IMR-90 (cell line): ENCODE measurements at regions not wholly inside any gene's neighbourhood (a gene's known extent, or its start where the extent isn't known, plus 50 kb on each side); places are given as distances from the start of the nearest gene placed in this dataset.

Experiments
- ATAC-seq: fragments of 200-7000 bp; cut with Tn5 transposase; 2 replicates; pipeline ENCODE4 v1.9.1; 2020; ENCODE audit warnings: low read depth, mild to moderate bottlenecking, moderate library complexity
- BruUV-seq: library from RNA; stranded (reverse); fragments of 400-500 nt; replicated peaks from 2 replicates; lab custom pipeline; 2021; lab: Mats Ljungman, UMichigan
- CTCF ChIA-PET: fragments of 300-600 bp; formaldehyde crosslinking; extraction: SDS; loops from one replicate; lab custom pipeline; 2021; ENCODE audit warnings: antibody characterized with exemption; lab: Yijun Ruan, JAX
- POLR2A ChIA-PET: fragments of 300-600 bp; sonication (Branson Sonifier 250); formaldehyde crosslinking; loops from one replicate; lab custom pipeline; 2022; ENCODE audit warnings: antibody characterized with exemption; ENCODE audit not compliant: unreplicated experiment; lab: Charles Lee
- DNase-seq: peaks from one replicate; pipeline ENCODE4 v3.0.0; 2013
- H2AFZ ChIP-seq: replicated peaks from 2 replicates; pipeline ENCODE3; 2013; ENCODE audit warnings: low read length, mild to moderate bottlenecking; ENCODE audit not compliant: poor library complexity
- H2AK5ac ChIP-seq: 2 replicates; pipeline ENCODE4 v1.6.1; 2013; ENCODE audit warnings: low read depth, low read length, inconsistent platforms
- H2AK9ac ChIP-seq: replicated peaks from 2 replicates; pipeline ENCODE3; 2013; ENCODE audit warnings: mild to moderate bottlenecking, low read depth, low read length, moderate library complexity; ENCODE audit not compliant: poor library complexity
- H2BK120ac ChIP-seq: 2 replicates; pipeline ENCODE4 v1.6.1; 2013; ENCODE audit warnings: low read depth, low read length, inconsistent platforms
- H2BK15ac ChIP-seq: 3 replicates; pipeline ENCODE4 v1.6.1; 2013; ENCODE audit warnings: low read depth, low read length, inconsistent platforms
- H2BK20ac ChIP-seq: 2 replicates; pipeline ENCODE4 v1.6.1; 2013; ENCODE audit warnings: low read depth, mild to moderate bottlenecking, inconsistent platforms, low read length, moderate library complexity
- H2BK5ac ChIP-seq: 2 replicates; pipeline ENCODE4 v1.6.1; 2013; ENCODE audit warnings: mild to moderate bottlenecking, low read depth, low read length, inconsistent platforms; ENCODE audit not compliant: poor library complexity, severe bottlenecking
- H3K14ac ChIP-seq: replicated peaks from 2 replicates; pipeline ENCODE4 v1.6.1; 2013; ENCODE audit warnings: low read depth, low read length, inconsistent platforms
- H3K18ac ChIP-seq: 2 replicates; pipeline ENCODE4 v1.6.1; 2013; ENCODE audit warnings: low read depth, low read length, control low read depth
- H3K23ac ChIP-seq: 2 replicates; pipeline ENCODE4 v1.6.1; 2013; ENCODE audit warnings: low read depth, low read length, inconsistent platforms
- H3K27ac ChIP-seq: 2 replicates; pipeline ENCODE4 v1.5.1; 2013; ENCODE audit warnings: mild to moderate bottlenecking, control low read depth, low read length; ENCODE audit not compliant: insufficient read depth
- H3K27me3 ChIP-seq: 2 replicates; pipeline ENCODE4 v1.6.1; 2013; ENCODE audit warnings: low read length; ENCODE audit not compliant: control insufficient read depth, insufficient read depth
- H3K36me3 ChIP-seq: 2 replicates; pipeline ENCODE4 v1.6.1; 2013; ENCODE audit warnings: low read length, mixed read lengths; ENCODE audit not compliant: control insufficient read depth, insufficient read depth
- H3K4ac ChIP-seq: 2 replicates; pipeline ENCODE4 v1.6.1; 2013; ENCODE audit warnings: low read depth, low read length, inconsistent platforms
- H3K4me1 ChIP-seq: 2 replicates; pipeline ENCODE4 v1.6.1; 2013; ENCODE audit warnings: low read length, mixed read lengths; ENCODE audit not compliant: control insufficient read depth, insufficient read depth
- H3K4me2 ChIP-seq: 2 replicates; pipeline ENCODE4 v1.6.1; 2013; ENCODE audit warnings: low read depth, mild to moderate bottlenecking, control low read depth, low read length, moderate library complexity
- H3K4me3 ChIP-seq: 2 replicates; pipeline ENCODE4 v1.5.1; 2013; ENCODE audit warnings: low read depth, mild to moderate bottlenecking, control low read depth, low read length, moderate library complexity; ENCODE audit not compliant: insufficient read depth
- H3K56ac ChIP-seq: 2 replicates; pipeline ENCODE4 v1.6.1; 2013; ENCODE audit warnings: low read length, inconsistent platforms; ENCODE audit not compliant: insufficient read depth; ENCODE audit errors: extremely low read depth
- H3K79me1 ChIP-seq, 2 experiments: 2 replicates each; pipeline ENCODE4 v1.6.1; 2013; ENCODE audit warnings: low read length in 2 of 2, inconsistent platforms in 1 of 2, low read depth in 1 of 2
- H3K9ac ChIP-seq: 2 replicates; pipeline ENCODE4 v1.6.1; 2013; ENCODE audit warnings: low read depth, low read length, control low read depth
- H3K9me1 ChIP-seq: 2 replicates; pipeline ENCODE4 v1.6.1; 2013; ENCODE audit warnings: low read length, inconsistent platforms; ENCODE audit not compliant: insufficient read depth
- H3K9me3 ChIP-seq: 2 replicates; pipeline ENCODE4 v1.6.1; 2013; ENCODE audit warnings: low read length; ENCODE audit not compliant: control insufficient read depth, insufficient read depth
- H4K20me1 ChIP-seq: 2 replicates; pipeline ENCODE4 v1.6.1; 2013; ENCODE audit warnings: low read length, inconsistent platforms; ENCODE audit not compliant: insufficient read depth
- H4K5ac ChIP-seq: 2 replicates; pipeline ENCODE4 v1.6.1; 2013; ENCODE audit warnings: mild to moderate bottlenecking, low read depth, low read length, control low read depth
- H4K8ac ChIP-seq, 2 experiments: 2 replicates each; pipeline ENCODE4 v1.6.1; 2013; ENCODE audit warnings: low read depth in 2 of 2, low read length in 2 of 2, control low read depth in 1 of 2, inconsistent platforms in 1 of 2
- H4K91ac ChIP-seq: 2 replicates; pipeline ENCODE4 v1.6.1; 2013; ENCODE audit warnings: low read depth, low read length, inconsistent platforms; ENCODE audit not compliant: insufficient read depth
- BHLHE40 ChIP-seq: fragments of 150-350 bp; IDR thresholded peaks from 2 replicates; pipeline ENCODE4 v1.6.1; 2016; ENCODE audit warnings: mild to moderate bottlenecking, low read depth, low read length
- CEBPB ChIP-seq: IDR thresholded peaks from 2 replicates; pipeline ENCODE4 v1.6.1; 2012; ENCODE audit warnings: low read depth, low read length, improper control_type of control experiment
- CHD1 ChIP-seq: IDR thresholded peaks from 2 replicates; pipeline ENCODE4 v1.6.1; 2012; ENCODE audit warnings: low read depth, low read length, improper control_type of control experiment
- ELK1 ChIP-seq: fragments of 150-350 bp; IDR thresholded peaks from 2 replicates; pipeline ENCODE4 v1.6.1; 2016; ENCODE audit warnings: low read depth, mild to moderate bottlenecking, low read length, moderate library complexity, borderline replicate concordance
- FOS ChIP-seq: fragments of 150-350 bp; IDR thresholded peaks from 2 replicates; pipeline ENCODE4 v1.6.1; 2016; ENCODE audit warnings: low read depth, low read length
- MAFK ChIP-seq: IDR thresholded peaks from 2 replicates; pipeline ENCODE4 v1.6.1; 2012; ENCODE audit warnings: low read depth, low read length, improper control_type of control experiment
- MAZ ChIP-seq: IDR thresholded peaks from 2 replicates; pipeline ENCODE4 v1.6.1; 2012; ENCODE audit warnings: low read depth, mild to moderate bottlenecking, low read length, improper control_type of control experiment, moderate library complexity, borderline replicate concordance
- MXI1 ChIP-seq: IDR thresholded peaks from 2 replicates; pipeline ENCODE4 v1.6.1; 2012; ENCODE audit warnings: low read depth, mild to moderate bottlenecking, low read length, moderate library complexity, borderline replicate concordance
- NFE2L2 ChIP-seq: fragments of 150-350 bp; IDR thresholded peaks from 2 replicates; pipeline ENCODE4 v1.6.1; 2016; ENCODE audit warnings: low read depth, mild to moderate bottlenecking, low read length
- POLR2A ChIP-seq: IDR thresholded peaks from 2 replicates; pipeline ENCODE4 v1.6.1; 2012; ENCODE audit warnings: mild to moderate bottlenecking, low read depth, low read length
- RAD21 ChIP-seq: IDR thresholded peaks from 2 replicates; pipeline ENCODE4 v1.6.1; 2012; ENCODE audit warnings: low read length, improper control_type of control experiment
- RCOR1 ChIP-seq: IDR thresholded peaks from 2 replicates; pipeline ENCODE4 v1.6.1; 2012; ENCODE audit warnings: mild to moderate bottlenecking, low read length, improper control_type of control experiment; ENCODE audit not compliant: insufficient replicate concordance
- RFX5 ChIP-seq: IDR thresholded peaks from 2 replicates; pipeline ENCODE4 v1.8.0; 2012; ENCODE audit warnings: low read depth, mild to moderate bottlenecking, low read length, moderate library complexity
- SMC3 ChIP-seq: fragments of 150-350 bp; IDR thresholded peaks from 2 replicates; pipeline ENCODE4 v1.6.1; 2016; ENCODE audit warnings: low read depth, mild to moderate bottlenecking, antibody characterized with exemption, low read length, moderate library complexity
- WGBS, 2 experiments: methylation state at CpG; one replicate each; pipeline versions ENCODE4 v1.1.5 to v1.1.7; 2013; ENCODE audit warnings: missing lambda C conversion rate in 2 of 2; ENCODE audit not compliant: insufficient read length in 1 of 2; ENCODE audit errors: extremely low coverage in 2 of 2; 5-methylcytosine and 5-hydroxymethylcytosine counted together
- dilution Hi-C: fragments of 300-500 bp; cut with HindIII; formaldehyde crosslinking; loops from one replicate; pipeline ENCODE4 v1.14.3; 2018; ENCODE audit warnings: low sequenced_read_pairs; ENCODE audit not compliant: unreplicated experiment
- in situ Hi-C: fragments of 300-500 bp; cut with MboI; formaldehyde crosslinking; loops from 3 replicates; pipeline ENCODE4 v1.14.3; 2019; ENCODE audit warnings: low sequenced_read_pairs, inconsistent platforms, mixed read lengths
- intact Hi-C: fragments of 100-400 bp; cut with micrococcal nuclease; formaldehyde crosslinking; loops from 2 replicates; pipeline ENCODE4 v1.10.0; 2022
- TF ChIP-seq, protein P1 (sequence below): conservative IDR thresholded peaks from 2 replicates; pipeline ENCODE4 v1.5.1; 2012; ENCODE audit warnings: mild to moderate bottlenecking, low read depth, low read length, improper control_type of control experiment
- TF ChIP-seq, protein P2 (sequence below): fragments of 150-350 bp; IDR thresholded peaks from 2 replicates; pipeline ENCODE4 v1.6.1; 2017; ENCODE audit warnings: mild to moderate bottlenecking, antibody characterized with exemption, low read length, low read depth

DNA sequence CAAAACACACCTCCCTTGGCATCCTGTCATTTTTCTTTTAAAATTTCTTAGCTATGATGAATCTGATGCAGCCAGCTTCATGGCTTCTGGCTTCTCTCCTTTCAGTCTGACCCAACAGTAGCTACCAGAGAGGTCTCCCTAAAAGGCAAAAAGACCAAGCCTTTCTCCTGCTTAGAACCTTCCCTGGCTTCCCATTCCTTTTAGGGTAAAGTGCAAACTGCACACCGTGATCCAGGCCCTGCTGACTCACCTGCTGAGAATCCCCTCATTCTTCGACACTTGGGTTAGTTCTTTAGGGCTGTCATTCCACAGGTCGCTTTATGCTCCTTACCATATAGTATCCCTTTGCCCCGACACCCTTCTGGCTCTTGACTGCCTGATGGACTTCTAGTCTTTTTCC lies 362.4 kb downstream of the MIAT start:
- WGBS, 2 experiments, result no CpG with 5 or more reads among the region's 4 CpGs

More for the DNA sequence above, 362.4 kb downstream of the MIAT start:
- Histone ChIP-seq H4K91ac (no peak overlapping the region), H2BK20ac (no peak overlapping the region), H3K23ac (no peak overlapping the region), H3K9me3 (no peaks in the 10 kb centered on the region), H3K4me2 (no peak overlapping the region), H3K27me3 (peaks cover 13% of the 10 kb centered on the region), H3K4ac (no peak overlapping the region), H3K79me1 (no peaks in the 10 kb centered on the region), H2BK5ac (no peak overlapping the region), H2AK5ac (no peak overlapping the region), H4K20me1 (no peaks in the 10 kb centered on the region), H2AFZ (no peak overlapping the region), H3K56ac (no peak overlapping the region), H3K9me1 (no peaks in the 10 kb centered on the region), H3K36me3 (no peaks in the 10 kb centered on the region), H4K8ac (no peak overlapping the region), H3K4me3 (no peak overlapping the region), H3K4me1 (no peaks in the 10 kb centered on the region), H4K5ac (no peak overlapping the region), H3K9ac (no peak overlapping the region), H2BK15ac (no peak overlapping the region), H2AK9ac (no peak overlapping the region), H3K27ac (no peak overlapping the region), H3K14ac (no peak overlapping the region), H3K18ac (no peak overlapping the region), H2BK120ac (no peak overlapping the region)
- no TSS peak for BruUV-seq
- CTCF ChIA-PET, result interaction anchor here (0.6 kb wide), 1 partner anchor 43 kb away, joined by 3 read pairs; no protein-coding TSS in a partner anchor
- intact Hi-C loops (no loop called here), in situ Hi-C loops (no loop called here), dilution Hi-C loops (no loop called here)
- POLR2A ChIA-PET, result no interaction called here
- TF ChIP-seq RFX5 (no peak), MXI1 (no peak), ELK1 (no peak), RCOR1 (no peak), FOS (no peak), CEBPB (no peak), POLR2A (no peak), MAZ (no peak), BHLHE40 (no peak), NFE2L2 (no peak), CHD1 (no peak), RAD21 (no peak), SMC3 (no peak), MAFK (no peak)
- TF ChIP-seq, protein P1, sequence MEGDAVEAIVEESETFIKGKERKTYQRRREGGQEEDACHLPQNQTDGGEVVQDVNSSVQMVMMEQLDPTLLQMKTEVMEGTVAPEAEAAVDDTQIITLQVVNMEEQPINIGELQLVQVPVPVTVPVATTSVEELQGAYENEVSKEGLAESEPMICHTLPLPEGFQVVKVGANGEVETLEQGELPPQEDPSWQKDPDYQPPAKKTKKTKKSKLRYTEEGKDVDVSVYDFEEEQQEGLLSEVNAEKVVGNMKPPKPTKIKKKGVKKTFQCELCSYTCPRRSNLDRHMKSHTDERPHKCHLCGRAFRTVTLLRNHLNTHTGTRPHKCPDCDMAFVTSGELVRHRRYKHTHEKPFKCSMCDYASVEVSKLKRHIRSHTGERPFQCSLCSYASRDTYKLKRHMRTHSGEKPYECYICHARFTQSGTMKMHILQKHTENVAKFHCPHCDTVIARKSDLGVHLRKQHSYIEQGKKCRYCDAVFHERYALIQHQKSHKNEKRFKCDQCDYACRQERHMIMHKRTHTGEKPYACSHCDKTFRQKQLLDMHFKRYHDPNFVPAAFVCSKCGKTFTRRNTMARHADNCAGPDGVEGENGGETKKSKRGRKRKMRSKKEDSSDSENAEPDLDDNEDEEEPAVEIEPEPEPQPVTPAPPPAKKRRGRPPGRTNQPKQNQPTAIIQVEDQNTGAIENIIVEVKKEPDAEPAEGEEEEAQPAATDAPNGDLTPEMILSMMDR, result no peak
- TF ChIP-seq, protein P2, sequence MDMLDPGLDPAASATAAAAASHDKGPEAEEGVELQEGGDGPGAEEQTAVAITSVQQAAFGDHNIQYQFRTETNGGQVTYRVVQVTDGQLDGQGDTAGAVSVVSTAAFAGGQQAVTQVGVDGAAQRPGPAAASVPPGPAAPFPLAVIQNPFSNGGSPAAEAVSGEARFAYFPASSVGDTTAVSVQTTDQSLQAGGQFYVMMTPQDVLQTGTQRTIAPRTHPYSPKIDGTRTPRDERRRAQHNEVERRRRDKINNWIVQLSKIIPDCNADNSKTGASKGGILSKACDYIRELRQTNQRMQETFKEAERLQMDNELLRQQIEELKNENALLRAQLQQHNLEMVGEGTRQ, result no peak
- ATAC-seq (no peak), DNase-seq (no peak)
